ENCODE measurements at regions not wholly inside any gene's neighbourhood (a gene's known extent, or its start where the extent isn't known, plus 50 kb on each side); places are given as distances from the start of the nearest gene placed in this dataset.

DNA sequence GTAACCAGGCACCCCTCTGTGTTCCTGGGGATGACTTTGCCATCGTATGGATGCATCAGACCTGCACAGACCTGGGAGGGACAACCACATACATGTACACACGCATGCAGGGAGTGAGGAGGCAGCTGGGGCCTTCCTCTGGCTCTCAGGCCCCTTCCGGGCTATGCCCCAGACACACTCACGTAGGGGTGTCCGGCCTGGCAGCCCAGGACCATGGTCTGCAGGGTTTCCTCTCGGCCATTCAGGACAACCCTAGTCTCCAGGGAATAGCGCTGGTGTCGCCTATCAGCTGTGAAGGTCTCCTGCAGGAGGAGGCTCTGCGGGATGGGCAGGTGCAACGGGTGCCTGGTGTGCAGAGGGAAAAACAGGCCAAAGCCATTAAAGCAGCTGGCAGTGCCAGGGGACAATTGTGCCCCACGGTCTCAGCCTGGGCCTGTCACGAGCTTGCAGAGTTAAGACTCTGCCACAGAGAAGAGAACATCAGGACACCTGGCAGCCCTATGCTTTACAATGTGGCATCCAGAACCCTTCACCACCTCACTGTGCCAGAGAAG, 101.4 kb downstream of the RMI2 start:
- 90% methylated on average over 12 of the region's 12 CpGs for WGBS (ENCODE audit: insufficient coverage)
- Mint-ChIP-seq H3K27ac (no peak overlapping the region), H3K4me3 (no peak overlapping the region), H3K4me1 (no peaks in the 10 kb centered on the region), H3K9me3 (no peaks in the 10 kb centered on the region), H3K36me3 (no peaks in the 10 kb centered on the region), H3K27me3 (ENCODE audit: low read depth in 2 of 2) (no peaks in the 10 kb centered on the region)
- no peak for ATAC-seq
- no peaks in the 10 kb centered on the region for H3K4me1 ChIP-seq (ENCODE audit: control insufficient read depth, insufficient read depth, low read length)
- no peak overlapping the region for H3K27ac ChIP-seq (ENCODE audit: low read length)
- no peak for DNase-seq
- TF ChIP-seq, protein P1, sequence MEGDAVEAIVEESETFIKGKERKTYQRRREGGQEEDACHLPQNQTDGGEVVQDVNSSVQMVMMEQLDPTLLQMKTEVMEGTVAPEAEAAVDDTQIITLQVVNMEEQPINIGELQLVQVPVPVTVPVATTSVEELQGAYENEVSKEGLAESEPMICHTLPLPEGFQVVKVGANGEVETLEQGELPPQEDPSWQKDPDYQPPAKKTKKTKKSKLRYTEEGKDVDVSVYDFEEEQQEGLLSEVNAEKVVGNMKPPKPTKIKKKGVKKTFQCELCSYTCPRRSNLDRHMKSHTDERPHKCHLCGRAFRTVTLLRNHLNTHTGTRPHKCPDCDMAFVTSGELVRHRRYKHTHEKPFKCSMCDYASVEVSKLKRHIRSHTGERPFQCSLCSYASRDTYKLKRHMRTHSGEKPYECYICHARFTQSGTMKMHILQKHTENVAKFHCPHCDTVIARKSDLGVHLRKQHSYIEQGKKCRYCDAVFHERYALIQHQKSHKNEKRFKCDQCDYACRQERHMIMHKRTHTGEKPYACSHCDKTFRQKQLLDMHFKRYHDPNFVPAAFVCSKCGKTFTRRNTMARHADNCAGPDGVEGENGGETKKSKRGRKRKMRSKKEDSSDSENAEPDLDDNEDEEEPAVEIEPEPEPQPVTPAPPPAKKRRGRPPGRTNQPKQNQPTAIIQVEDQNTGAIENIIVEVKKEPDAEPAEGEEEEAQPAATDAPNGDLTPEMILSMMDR (IDR thresholded peaks at IDR 0.05) = no peak
- H3K27me3 ChIP-seq (ENCODE audit: control insufficient read depth, insufficient read depth, low read length) = no peaks in the 10 kb centered on the region
- H3K36me3 ChIP-seq (ENCODE audit: control insufficient read depth, insufficient read depth, low read length) = no peaks in the 10 kb centered on the region
- intact Hi-C loops (cut with micrococcal nuclease) = no loop called here
- no peak overlapping the region for H3K4me3 ChIP-seq (ENCODE audit: low read length)
- H3K9me3 ChIP-seq (ENCODE audit: control insufficient read depth, insufficient read depth, low read length) = no peaks in the 10 kb centered on the region

DNA sequence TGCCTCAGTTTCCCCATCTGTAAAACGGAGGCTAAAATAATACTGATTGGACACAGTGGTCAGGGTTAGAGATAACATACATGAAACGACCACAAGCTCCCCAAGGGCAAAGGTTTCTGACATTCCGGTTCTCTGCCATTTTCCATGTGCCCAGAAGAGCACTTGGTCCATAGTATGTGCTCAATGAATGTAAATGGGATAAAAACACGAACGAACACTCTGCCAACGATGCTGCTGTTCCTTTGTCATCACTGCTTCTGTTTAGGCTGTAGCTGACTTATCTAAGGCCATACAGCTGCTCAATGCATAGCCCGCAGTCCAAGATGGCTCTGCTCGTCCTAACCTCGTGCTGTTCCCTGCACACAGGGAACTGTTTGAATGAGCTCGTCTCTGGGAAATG, 102.0 kb downstream of the RMI2 start:
- H3K27me3 ChIP-seq (ENCODE audit: control insufficient read depth, insufficient read depth, low read length) = no peaks in the 10 kb centered on the region
- TF ChIP-seq, protein P1 (IDR thresholded peaks at IDR 0.05) = no peak
- no peak for ATAC-seq
- Mint-ChIP-seq H3K4me1 (no peaks in the 10 kb centered on the region), H3K4me3 (no peak overlapping the region), H3K27ac (no peak overlapping the region), H3K36me3 (no peaks in the 10 kb centered on the region), H3K9me3 (no peaks in the 10 kb centered on the region), H3K27me3 (ENCODE audit: low read depth in 2 of 2) (no peaks in the 10 kb centered on the region)
- intact Hi-C loops (cut with micrococcal nuclease) = no loop called here
- no peaks in the 10 kb centered on the region for H3K36me3 ChIP-seq (ENCODE audit: control insufficient read depth, insufficient read depth, low read length)
- 91% methylated on average over 10 of the region's 10 CpGs for WGBS (ENCODE audit: insufficient coverage)
- no peak overlapping the region for H3K4me3 ChIP-seq (ENCODE audit: low read length)
- no peak overlapping the region for H3K27ac ChIP-seq (ENCODE audit: low read length)
- no peak for DNase-seq
- H3K4me1 ChIP-seq (ENCODE audit: control insufficient read depth, insufficient read depth, low read length) = no peaks in the 10 kb centered on the region
- H3K9me3 ChIP-seq (ENCODE audit: control insufficient read depth, insufficient read depth, low read length) = no peaks in the 10 kb centered on the region

- H3K4me3 ChIP-seq (ENCODE audit: low read length) = no peak overlapping the region
- H3K27me3 Mint-ChIP-seq (ENCODE audit: low read depth in 2 of 2) = no peaks in the 10 kb centered on the region
- H3K4me1 ChIP-seq (ENCODE audit: control insufficient read depth, insufficient read depth, low read length) = no peaks in the 10 kb centered on the region
- intact Hi-C loops (cut with micrococcal nuclease) = no loop called here
- DNase-seq = no peak
- H3K4me1 Mint-ChIP-seq = no peaks in the 10 kb centered on the region
- no peaks in the 10 kb centered on the region for H3K36me3 ChIP-seq (ENCODE audit: control insufficient read depth, insufficient read depth, low read length)
- ATAC-seq = no peak
- H3K9me3 ChIP-seq (ENCODE audit: control insufficient read depth, insufficient read depth, low read length) = no peaks in the 10 kb centered on the region
- TF ChIP-seq, protein P1 (IDR thresholded peaks at IDR 0.05) = no peak
- WGBS (ENCODE audit: insufficient coverage) = 86% methylated on average over 11 of the region's 11 CpGs
- H3K27ac ChIP-seq (ENCODE audit: low read length) = no peak overlapping the region
- H3K27ac Mint-ChIP-seq = no peak overlapping the region
- no peaks in the 10 kb centered on the region for H3K27me3 ChIP-seq (ENCODE audit: control insufficient read depth, insufficient read depth, low read length)
- no peaks in the 10 kb centered on the region for H3K36me3 Mint-ChIP-seq
- no peaks in the 10 kb centered on the region for H3K9me3 Mint-ChIP-seq
- H3K4me3 Mint-ChIP-seq = no peak overlapping the region
These were observed 102.6 kb downstream of the RMI2 start for GRCh38 chr16:11447836-11448235.

DNA sequence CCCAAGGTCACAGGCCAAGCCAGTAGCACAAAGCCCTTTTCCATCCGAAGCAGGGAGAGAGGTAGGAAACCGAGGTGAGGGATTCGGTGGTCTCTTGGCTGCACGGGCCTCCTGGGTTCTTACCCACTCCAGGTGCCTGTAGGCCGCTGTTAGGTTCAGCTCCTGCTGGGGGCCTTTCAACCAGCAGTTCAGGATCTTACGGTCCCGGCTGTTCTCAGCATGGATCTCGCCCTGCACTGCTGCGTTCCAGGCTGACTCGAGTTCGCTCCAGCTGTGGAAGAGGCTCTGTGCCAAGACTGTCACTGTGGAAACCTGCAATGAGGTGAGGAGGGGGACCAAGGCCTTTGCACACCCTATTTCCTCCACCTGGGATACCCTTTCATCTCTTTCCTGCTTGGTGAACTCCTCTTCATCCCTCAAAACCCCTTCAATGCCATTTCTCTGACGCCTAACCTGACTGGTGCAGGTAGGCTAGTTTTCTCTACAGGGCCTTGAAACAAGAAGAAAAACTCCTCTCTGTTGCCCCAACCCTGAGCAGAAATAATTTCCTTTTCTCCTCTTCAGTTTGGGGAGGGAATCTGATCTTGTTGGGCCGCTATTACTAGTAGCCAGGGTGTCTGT, 103.6 kb downstream of the RMI2 start:
- Histone ChIP-seq H3K4me3 (ENCODE audit: low read length) (no peak overlapping the region), H3K27ac (ENCODE audit: low read length) (no peak overlapping the region), H3K9me3 (ENCODE audit: control insufficient read depth, insufficient read depth, low read length) (no peaks in the 10 kb centered on the region), H3K36me3 (ENCODE audit: control insufficient read depth, insufficient read depth, low read length) (no peaks in the 10 kb centered on the region), H3K27me3 (ENCODE audit: control insufficient read depth, insufficient read depth, low read length) (no peaks in the 10 kb centered on the region), H3K4me1 (ENCODE audit: control insufficient read depth, insufficient read depth, low read length) (no peaks in the 10 kb centered on the region)
- TF ChIP-seq, protein P1 (IDR thresholded peaks at IDR 0.05) = no peak
- H3K4me3 Mint-ChIP-seq = no peak overlapping the region
- WGBS (ENCODE audit: insufficient coverage) = 93% methylated on average over 12 of the region's 13 CpGs
- DNase-seq (no peak), ATAC-seq (no peak)
- intact Hi-C loops (cut with micrococcal nuclease) = no loop called here
- H3K4me1 Mint-ChIP-seq = no peaks in the 10 kb centered on the region
- H3K27me3 Mint-ChIP-seq (ENCODE audit: low read depth in 2 of 2) = no peaks in the 10 kb centered on the region
- no peak overlapping the region for H3K27ac Mint-ChIP-seq
- H3K36me3 Mint-ChIP-seq = no peaks in the 10 kb centered on the region
- no peaks in the 10 kb centered on the region for H3K9me3 Mint-ChIP-seq

Measured in natural killer cell (primary cell).